ENCODE measurements at regions not wholly inside any gene's neighbourhood (a gene's known extent, or its start where the extent isn't known, plus 50 kb on each side); places are given as distances from the start of the nearest gene placed in this dataset.
A peak's percentile ranks its signal among the peaks of the same experiment; 100 is the strongest.

DNA sequence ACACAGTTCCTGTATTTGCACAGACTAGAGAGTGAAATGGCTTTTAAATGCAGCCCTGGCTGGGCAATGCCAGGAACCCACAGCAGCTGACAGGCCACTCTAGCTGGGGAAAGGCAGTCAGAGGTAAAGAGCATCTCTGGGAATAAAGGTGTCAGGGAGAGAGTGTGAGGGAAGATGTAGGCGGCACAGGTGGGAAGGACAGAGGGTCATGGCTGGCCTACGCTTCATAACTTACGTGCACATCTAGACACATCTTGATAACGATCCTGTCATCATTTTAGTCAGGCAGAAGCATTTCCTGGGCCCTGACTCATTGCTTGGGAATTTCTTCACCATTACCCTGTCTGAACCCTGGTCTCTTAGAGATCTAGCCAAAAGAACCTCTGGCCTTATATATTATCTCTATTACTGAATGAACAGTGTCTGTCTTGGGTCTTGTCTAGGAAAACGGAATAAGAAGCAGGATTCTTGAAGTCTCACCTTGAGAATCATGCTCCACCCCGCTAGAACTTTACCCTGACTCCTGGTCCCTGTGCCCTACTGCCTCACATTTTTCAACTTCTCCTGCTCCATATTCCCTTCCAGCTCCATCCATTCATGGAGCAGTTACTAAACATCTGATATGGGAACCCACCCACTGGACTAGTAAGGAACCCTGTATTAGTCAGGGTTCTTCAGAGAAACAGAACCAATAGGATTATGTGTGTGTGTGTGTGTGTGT is 106.4 kb upstream of the ELL2 start:
- peak overlapping the region; percentile 93 for H3K27ac Mint-ChIP-seq
- peak; percentile 90 for DNase-seq
- H3K4me3 Mint-ChIP-seq = peak overlapping the region; percentile 71
- peaks cover 1% of the 10 kb centered on the region; the same call in 1 of the 2 replicates for H3K27me3 Mint-ChIP-seq (ENCODE audit: insufficient read depth)
- no peaks in the 10 kb centered on the region for H3K9me3 Mint-ChIP-seq
- peaks cover 75% of the 10 kb centered on the region for H3K4me1 Mint-ChIP-seq (ENCODE audit: low read depth)
- peaks cover 6% of the 10 kb centered on the region for H3K36me3 Mint-ChIP-seq (ENCODE audit: low read depth)
- TF ChIP-seq, protein P1, sequence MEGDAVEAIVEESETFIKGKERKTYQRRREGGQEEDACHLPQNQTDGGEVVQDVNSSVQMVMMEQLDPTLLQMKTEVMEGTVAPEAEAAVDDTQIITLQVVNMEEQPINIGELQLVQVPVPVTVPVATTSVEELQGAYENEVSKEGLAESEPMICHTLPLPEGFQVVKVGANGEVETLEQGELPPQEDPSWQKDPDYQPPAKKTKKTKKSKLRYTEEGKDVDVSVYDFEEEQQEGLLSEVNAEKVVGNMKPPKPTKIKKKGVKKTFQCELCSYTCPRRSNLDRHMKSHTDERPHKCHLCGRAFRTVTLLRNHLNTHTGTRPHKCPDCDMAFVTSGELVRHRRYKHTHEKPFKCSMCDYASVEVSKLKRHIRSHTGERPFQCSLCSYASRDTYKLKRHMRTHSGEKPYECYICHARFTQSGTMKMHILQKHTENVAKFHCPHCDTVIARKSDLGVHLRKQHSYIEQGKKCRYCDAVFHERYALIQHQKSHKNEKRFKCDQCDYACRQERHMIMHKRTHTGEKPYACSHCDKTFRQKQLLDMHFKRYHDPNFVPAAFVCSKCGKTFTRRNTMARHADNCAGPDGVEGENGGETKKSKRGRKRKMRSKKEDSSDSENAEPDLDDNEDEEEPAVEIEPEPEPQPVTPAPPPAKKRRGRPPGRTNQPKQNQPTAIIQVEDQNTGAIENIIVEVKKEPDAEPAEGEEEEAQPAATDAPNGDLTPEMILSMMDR (IDR thresholded peaks at IDR 0.05) = no peak

- H3K4me1 Mint-ChIP-seq (ENCODE audit: low read depth) = peaks cover 67% of the 10 kb centered on the region
- peaks cover 1% of the 10 kb centered on the region; the same call in 1 of the 2 replicates for H3K27me3 Mint-ChIP-seq (ENCODE audit: insufficient read depth)
- H3K9me3 Mint-ChIP-seq = no peaks in the 10 kb centered on the region
- peak; percentile 50 for DNase-seq
- H3K36me3 Mint-ChIP-seq (ENCODE audit: low read depth) = peaks cover 6% of the 10 kb centered on the region
- TF ChIP-seq, protein P1 (IDR thresholded peaks at IDR 0.05) = no peak
- peak overlapping the region; percentile 93 for H3K27ac Mint-ChIP-seq
- H3K4me3 Mint-ChIP-seq = peak overlapping the region; percentile 71
These were observed 105.6 kb upstream of the ELL2 start for GRCh38 chr5:96067251-96067650.

GRCh38 chr5:96066386-96066719 is 104.7 kb upstream of the ELL2 start:
- TF ChIP-seq, protein P1 (IDR thresholded peaks at IDR 0.05) = no peak
- peaks cover 4% of the 10 kb centered on the region for H3K36me3 Mint-ChIP-seq (ENCODE audit: low read depth)
- H3K4me1 Mint-ChIP-seq (ENCODE audit: low read depth) = peaks cover 58% of the 10 kb centered on the region
- H3K27me3 Mint-ChIP-seq (ENCODE audit: insufficient read depth) = peaks cover under 1% of the 10 kb centered on the region; the same call in 1 of the 2 replicates
- H3K27ac Mint-ChIP-seq = peak overlapping the region; percentile 93
- H3K4me3 Mint-ChIP-seq = peak overlapping the region; percentile 33
- DNase-seq = no peak
- H3K9me3 Mint-ChIP-seq = no peaks in the 10 kb centered on the region

GRCh38 chr5:96065685-96066385 is 104.2 kb upstream of the ELL2 start:
- DNase-seq = no peak
- peaks cover 52% of the 10 kb centered on the region for H3K4me1 Mint-ChIP-seq (ENCODE audit: low read depth)
- no peaks in the 10 kb centered on the region; the same call in none of the 2 replicates for H3K36me3 Mint-ChIP-seq (ENCODE audit: low read depth)
- H3K4me3 Mint-ChIP-seq = peak overlapping the region; percentile 33
- no peaks in the 10 kb centered on the region for H3K9me3 Mint-ChIP-seq
- peak overlapping the region; percentile 93 for H3K27ac Mint-ChIP-seq
- no peaks in the 10 kb centered on the region; the same call in 1 of the 2 replicates for H3K27me3 Mint-ChIP-seq (ENCODE audit: insufficient read depth)
- TF ChIP-seq, protein P1 (IDR thresholded peaks at IDR 0.05) = no peak

GRCh38 chr5:96064877-96065276 is 103.2 kb upstream of the ELL2 start:
- Mint-ChIP-seq H3K4me3 (no peak overlapping the region), H3K36me3 (ENCODE audit: low read depth) (no peaks in the 10 kb centered on the region), H3K4me1 (ENCODE audit: low read depth) (peaks cover 43% of the 10 kb centered on the region), H3K9me3 (no peaks in the 10 kb centered on the region), H3K27me3 (ENCODE audit: insufficient read depth) (no peaks in the 10 kb centered on the region), H3K27ac (peak overlapping the region; percentile 93)
- no peak for DNase-seq
- TF ChIP-seq, protein P1 (IDR thresholded peaks at IDR 0.05) = no peak

Data from HFFc6 (cell line).